ENCODE measurements at regions not wholly inside any gene's neighbourhood (a gene's known extent, or its start where the extent isn't known, plus 50 kb on each side); places are given as distances from the start of the nearest gene placed in this dataset.

GRCh38 chr2:228847684-228848083, 423.4 kb downstream of the PID1 start:
- no peaks in the 10 kb centered on the region for H3K27me3 ChIP-seq (ENCODE audit: control insufficient read depth in 3 of 3, insufficient read depth in 3 of 3, low read length in 3 of 3)
- H3K9me3 ChIP-seq (ENCODE audit: control insufficient read depth in 2 of 2, insufficient read depth in 1 of 2, low read depth in 1 of 2, low read length in 1 of 2), result no peaks in the 10 kb centered on the region
- H3K4me1 ChIP-seq (ENCODE audit: control insufficient read depth in 3 of 3, insufficient read depth in 2 of 3, low read depth in 1 of 3, low read length in 2 of 3), result no peaks in the 10 kb centered on the region
- WGBS, 3 donors, result 15 to 32% (median 23%) methylated on average over 1 of the region's 1 CpG
- DNase-seq, result no peak
- no peak overlapping the region for H3K27ac ChIP-seq (ENCODE audit: low read depth in 1 of 3, low read length in 2 of 3)
- H3K36me3 ChIP-seq (ENCODE audit: control insufficient read depth in 3 of 3, insufficient read depth in 2 of 3, low read depth in 1 of 3, low read length in 3 of 3), result no peaks in the 10 kb centered on the region
- FAIRE-seq, result no peak
- H3K4me3 ChIP-seq (ENCODE audit: low read depth in 1 of 3, low read length in 3 of 3), result no peak overlapping the region

GRCh38 chr2:228846161-228846560, 424.9 kb downstream of the PID1 start:
- no peak overlapping the region for H3K27ac ChIP-seq (ENCODE audit: low read depth in 1 of 3, low read length in 2 of 3)
- H3K27me3 ChIP-seq (ENCODE audit: control insufficient read depth in 3 of 3, insufficient read depth in 3 of 3, low read length in 3 of 3), result no peaks in the 10 kb centered on the region
- no peaks in the 10 kb centered on the region for H3K9me3 ChIP-seq (ENCODE audit: control insufficient read depth in 2 of 2, insufficient read depth in 1 of 2, low read depth in 1 of 2, low read length in 1 of 2)
- 56 to 59% (median 57%) methylated on average over 2 of the region's 2 CpGs for WGBS, 3 donors
- no peak for FAIRE-seq
- DNase-seq, result no peak
- H3K4me3 ChIP-seq (ENCODE audit: low read depth in 1 of 3, low read length in 3 of 3), result no peak overlapping the region
- no peaks in the 10 kb centered on the region for H3K4me1 ChIP-seq (ENCODE audit: control insufficient read depth in 3 of 3, insufficient read depth in 2 of 3, low read depth in 1 of 3, low read length in 2 of 3)
- no peaks in the 10 kb centered on the region for H3K36me3 ChIP-seq (ENCODE audit: control insufficient read depth in 3 of 3, insufficient read depth in 2 of 3, low read depth in 1 of 3, low read length in 3 of 3)

- WGBS, 3 donors, result 63 to 66% (median 65%) methylated on average over 3 of the region's 3 CpGs
- Histone ChIP-seq H3K9me3 (ENCODE audit: control insufficient read depth in 2 of 2, insufficient read depth in 1 of 2, low read depth in 1 of 2, low read length in 1 of 2) (no peaks in the 10 kb centered on the region), H3K36me3 (ENCODE audit: control insufficient read depth in 3 of 3, insufficient read depth in 2 of 3, low read depth in 1 of 3, low read length in 3 of 3) (no peaks in the 10 kb centered on the region), H3K27me3 (ENCODE audit: control insufficient read depth in 3 of 3, insufficient read depth in 3 of 3, low read length in 3 of 3) (no peaks in the 10 kb centered on the region), H3K27ac (ENCODE audit: low read depth in 1 of 3, low read length in 2 of 3) (no peak overlapping the region), H3K4me3 (ENCODE audit: low read depth in 1 of 3, low read length in 3 of 3) (no peak overlapping the region), H3K4me1 (ENCODE audit: control insufficient read depth in 3 of 3, insufficient read depth in 2 of 3, low read depth in 1 of 3, low read length in 2 of 3) (no peaks in the 10 kb centered on the region)
- no peak for FAIRE-seq
- no peak for DNase-seq
Measured at GRCh38 chr2:228845162-228845925, 425.7 kb downstream of the PID1 start.

GRCh38 chr2:228841877-228842276, 429.2 kb downstream of the PID1 start:
- Histone ChIP-seq H3K4me3 (ENCODE audit: low read depth in 1 of 3, low read length in 3 of 3) (no peak overlapping the region), H3K27me3 (ENCODE audit: control insufficient read depth in 3 of 3, insufficient read depth in 3 of 3, low read length in 3 of 3) (no peaks in the 10 kb centered on the region), H3K36me3 (ENCODE audit: control insufficient read depth in 3 of 3, insufficient read depth in 2 of 3, low read depth in 1 of 3, low read length in 3 of 3) (no peaks in the 10 kb centered on the region), H3K4me1 (ENCODE audit: control insufficient read depth in 3 of 3, insufficient read depth in 2 of 3, low read depth in 1 of 3, low read length in 2 of 3) (no peaks in the 10 kb centered on the region), H3K27ac (ENCODE audit: low read depth in 1 of 3, low read length in 2 of 3) (no peak overlapping the region), H3K9me3 (ENCODE audit: control insufficient read depth in 2 of 2, insufficient read depth in 1 of 2, low read depth in 1 of 2, low read length in 1 of 2) (no peaks in the 10 kb centered on the region)
- FAIRE-seq (no peak), DNase-seq (peak in 1 of 2 donors; percentile 27)
- WGBS, 3 donors, result 53 to 68% (median 55%) methylated on average over 3 of the region's 3 CpGs

- Histone ChIP-seq H3K9me3 (ENCODE audit: control insufficient read depth in 2 of 2, insufficient read depth in 1 of 2, low read depth in 1 of 2, low read length in 1 of 2) (no peaks in the 10 kb centered on the region), H3K27me3 (ENCODE audit: control insufficient read depth in 3 of 3, insufficient read depth in 3 of 3, low read length in 3 of 3) (no peaks in the 10 kb centered on the region), H3K27ac (ENCODE audit: low read depth in 1 of 3, low read length in 2 of 3) (no peak overlapping the region), H3K4me3 (ENCODE audit: low read depth in 1 of 3, low read length in 3 of 3) (no peak overlapping the region), H3K36me3 (ENCODE audit: control insufficient read depth in 3 of 3, insufficient read depth in 2 of 3, low read depth in 1 of 3, low read length in 3 of 3) (no peaks in the 10 kb centered on the region), H3K4me1 (ENCODE audit: control insufficient read depth in 3 of 3, insufficient read depth in 2 of 3, low read depth in 1 of 3, low read length in 2 of 3) (no peaks in the 10 kb centered on the region)
- FAIRE-seq (no peak), DNase-seq (no peak)
- WGBS, 3 donors, result 55 to 72% (median 62%) methylated on average over 5 of the region's 5 CpGs
Measured at GRCh38 chr2:228841475-228841874, 429.6 kb downstream of the PID1 start.

- Histone ChIP-seq H3K4me3 (ENCODE audit: low read depth in 1 of 3, low read length in 3 of 3) (no peak overlapping the region), H3K27me3 (ENCODE audit: control insufficient read depth in 3 of 3, insufficient read depth in 3 of 3, low read length in 3 of 3) (no peaks in the 10 kb centered on the region), H3K9me3 (ENCODE audit: control insufficient read depth in 2 of 2, insufficient read depth in 1 of 2, low read depth in 1 of 2, low read length in 1 of 2) (no peaks in the 10 kb centered on the region), H3K4me1 (ENCODE audit: control insufficient read depth in 3 of 3, insufficient read depth in 2 of 3, low read depth in 1 of 3, low read length in 2 of 3) (no peaks in the 10 kb centered on the region), H3K27ac (ENCODE audit: low read depth in 1 of 3, low read length in 2 of 3) (no peak overlapping the region), H3K36me3 (ENCODE audit: control insufficient read depth in 3 of 3, insufficient read depth in 2 of 3, low read depth in 1 of 3, low read length in 3 of 3) (no peaks in the 10 kb centered on the region)
- 85 to 92% (median 90%) methylated on average over 4 of the region's 4 CpGs for WGBS, 3 donors
- no peak for FAIRE-seq
- no peak for DNase-seq
Measured at GRCh38 chr2:228840743-228841114, 430.4 kb downstream of the PID1 start.

- no peak for DNase-seq
- Histone ChIP-seq H3K27me3 (ENCODE audit: control insufficient read depth in 3 of 3, insufficient read depth in 3 of 3, low read length in 3 of 3) (no peaks in the 10 kb centered on the region), H3K27ac (ENCODE audit: low read depth in 1 of 3, low read length in 2 of 3) (no peak overlapping the region), H3K4me1 (ENCODE audit: control insufficient read depth in 3 of 3, insufficient read depth in 2 of 3, low read depth in 1 of 3, low read length in 2 of 3) (no peaks in the 10 kb centered on the region), H3K36me3 (ENCODE audit: control insufficient read depth in 3 of 3, insufficient read depth in 2 of 3, low read depth in 1 of 3, low read length in 3 of 3) (no peaks in the 10 kb centered on the region), H3K4me3 (ENCODE audit: low read depth in 1 of 3, low read length in 3 of 3) (no peak overlapping the region), H3K9me3 (ENCODE audit: control insufficient read depth in 2 of 2, insufficient read depth in 1 of 2, low read depth in 1 of 2, low read length in 1 of 2) (no peaks in the 10 kb centered on the region)
- FAIRE-seq, result no peak
- WGBS, 3 donors, result 80 to 85% (median 82%) methylated on average over 6 of the region's 6 CpGs
Measured at GRCh38 chr2:228840113-228840742, 430.9 kb downstream of the PID1 start.

- Histone ChIP-seq H3K4me1 (ENCODE audit: control insufficient read depth in 3 of 3, insufficient read depth in 2 of 3, low read depth in 1 of 3, low read length in 2 of 3) (no peaks in the 10 kb centered on the region), H3K4me3 (ENCODE audit: low read depth in 1 of 3, low read length in 3 of 3) (no peak overlapping the region), H3K27me3 (ENCODE audit: control insufficient read depth in 3 of 3, insufficient read depth in 3 of 3, low read length in 3 of 3) (no peaks in the 10 kb centered on the region), H3K36me3 (ENCODE audit: control insufficient read depth in 3 of 3, insufficient read depth in 2 of 3, low read depth in 1 of 3, low read length in 3 of 3) (no peaks in the 10 kb centered on the region), H3K9me3 (ENCODE audit: control insufficient read depth in 2 of 2, insufficient read depth in 1 of 2, low read depth in 1 of 2, low read length in 1 of 2) (no peaks in the 10 kb centered on the region), H3K27ac (ENCODE audit: low read depth in 1 of 3, low read length in 2 of 3) (no peak overlapping the region)
- FAIRE-seq, result no peak
- no peak for DNase-seq
- 24 to 48% (median 28%) methylated on average over 3 of the region's 3 CpGs for WGBS, 3 donors
Measured at GRCh38 chr2:228839421-228839876, 431.6 kb downstream of the PID1 start.

All from small intestine (tissue), 7 donors.